GM21528 (cell line): ENCODE measurements at regions not wholly inside any gene's neighbourhood (a gene's known extent, or its start where the extent isn't known, plus 50 kb on each side); places are given as distances from the start of the nearest gene placed in this dataset.
"Not testable (repeated sequence)": the region's sequence is repeated elsewhere in the genome, so short reads cannot be mapped to it uniquely, and the experiment has no call there.

Experiments used
- ATAC-seq: cut with Tn5 transposase; IDR thresholded peaks from one replicate; pipeline ENCODE4 v1.9.1; 2021; ENCODE audit warnings: mild to moderate bottlenecking, moderate library complexity; ENCODE audit not compliant: unreplicated experiment, low FRiP score

DNA sequence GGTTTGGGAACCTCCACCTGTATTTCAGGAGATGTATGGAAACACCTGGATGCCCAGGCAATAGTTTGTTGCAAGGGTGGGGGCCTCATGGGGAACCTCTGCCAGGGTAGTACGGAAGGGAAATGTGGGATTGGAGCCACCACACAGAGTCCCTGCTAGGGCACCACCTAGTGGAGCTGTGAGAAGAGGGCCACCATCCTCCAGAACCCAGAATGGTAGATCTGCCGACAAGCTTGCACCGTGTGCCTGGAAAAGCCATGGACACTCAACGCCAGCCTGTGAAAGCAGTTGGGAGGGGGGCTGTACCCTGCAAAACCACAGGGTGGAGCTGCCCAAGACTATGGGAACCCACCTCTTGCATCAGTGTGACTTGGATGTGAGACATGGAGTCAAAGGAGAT, 407.2 kb downstream of the PSAT1 start:
- ATAC-seq: not testable (repeated sequence)

DNA sequence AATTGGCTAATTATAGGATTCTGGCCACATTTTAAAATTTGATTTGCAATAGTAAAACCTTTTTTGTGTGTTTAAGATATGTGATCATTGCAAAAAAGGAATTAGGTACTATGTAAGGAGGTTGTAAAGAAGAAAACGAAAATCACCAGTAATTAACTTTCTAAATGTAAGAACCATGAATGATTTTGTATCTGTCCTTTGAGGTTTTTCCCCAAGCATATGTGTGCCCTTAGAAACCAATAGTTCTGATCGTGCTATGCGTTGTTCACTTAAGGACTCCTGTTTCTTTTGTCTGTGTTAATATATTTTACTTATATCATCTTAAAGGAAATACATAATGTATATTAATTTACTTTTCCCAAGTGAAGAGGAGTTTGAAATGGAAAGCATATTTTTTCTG, 410.2 kb downstream of the PSAT1 start:
- peak; percentile 47 for ATAC-seq

DNA sequence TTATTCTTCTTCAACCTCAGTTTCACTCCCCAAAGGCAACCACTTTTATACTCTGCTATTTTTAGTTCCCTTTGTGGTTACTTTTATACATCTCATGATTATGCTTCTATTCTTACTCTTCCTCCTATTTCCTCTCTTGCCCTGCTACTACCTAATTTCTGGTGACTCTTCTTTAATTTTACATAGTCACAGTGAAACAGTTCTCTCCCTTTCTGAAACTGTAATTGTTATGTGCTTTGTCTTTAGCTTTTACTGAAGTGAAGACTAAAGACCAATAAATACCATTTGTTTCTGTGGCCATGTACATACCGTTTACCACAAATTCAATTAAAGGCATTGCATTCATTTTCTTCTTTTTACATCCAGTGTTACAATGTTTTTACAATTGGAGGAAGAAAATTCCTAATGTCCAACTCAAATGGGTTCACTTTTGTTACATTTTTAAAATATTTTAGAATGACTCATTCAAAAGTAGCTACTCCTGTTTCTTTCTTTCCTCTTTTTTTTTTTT, 410.6 kb downstream of the PSAT1 start:
- peak; percentile 89 for ATAC-seq

DNA sequence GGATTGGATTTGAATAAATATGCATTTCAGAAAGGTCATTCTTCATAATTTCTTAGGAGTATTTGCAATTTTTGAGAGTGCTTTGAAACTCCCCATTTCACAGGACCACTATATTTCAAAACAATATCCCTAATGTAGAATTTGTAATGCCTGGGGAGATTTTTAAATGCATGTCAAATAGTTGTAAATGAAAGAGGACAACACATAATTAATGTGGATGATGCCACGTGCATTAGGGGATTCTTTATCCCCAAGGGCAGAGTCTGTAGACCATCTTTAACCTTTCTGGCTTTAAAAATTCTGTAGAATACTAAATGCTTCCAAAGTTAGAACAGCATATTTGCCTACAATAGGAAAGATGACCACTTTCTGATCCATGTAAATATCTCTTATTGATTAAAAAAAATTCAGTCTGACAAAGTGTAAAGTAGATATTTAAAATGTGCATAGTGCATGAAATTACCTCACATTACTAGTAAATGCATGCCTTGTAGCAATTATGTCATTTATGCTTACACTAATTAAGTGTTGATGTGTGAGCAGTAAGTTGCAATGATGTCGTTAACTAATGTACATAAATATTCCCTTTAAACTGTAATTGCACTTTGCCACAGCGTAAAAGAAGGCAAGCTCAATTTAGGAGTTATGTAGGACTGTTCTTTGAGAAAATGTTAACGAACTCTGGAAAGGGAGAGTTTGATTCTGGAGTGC, 416.1 kb downstream of the PSAT1 start:
- no peak for ATAC-seq

DNA sequence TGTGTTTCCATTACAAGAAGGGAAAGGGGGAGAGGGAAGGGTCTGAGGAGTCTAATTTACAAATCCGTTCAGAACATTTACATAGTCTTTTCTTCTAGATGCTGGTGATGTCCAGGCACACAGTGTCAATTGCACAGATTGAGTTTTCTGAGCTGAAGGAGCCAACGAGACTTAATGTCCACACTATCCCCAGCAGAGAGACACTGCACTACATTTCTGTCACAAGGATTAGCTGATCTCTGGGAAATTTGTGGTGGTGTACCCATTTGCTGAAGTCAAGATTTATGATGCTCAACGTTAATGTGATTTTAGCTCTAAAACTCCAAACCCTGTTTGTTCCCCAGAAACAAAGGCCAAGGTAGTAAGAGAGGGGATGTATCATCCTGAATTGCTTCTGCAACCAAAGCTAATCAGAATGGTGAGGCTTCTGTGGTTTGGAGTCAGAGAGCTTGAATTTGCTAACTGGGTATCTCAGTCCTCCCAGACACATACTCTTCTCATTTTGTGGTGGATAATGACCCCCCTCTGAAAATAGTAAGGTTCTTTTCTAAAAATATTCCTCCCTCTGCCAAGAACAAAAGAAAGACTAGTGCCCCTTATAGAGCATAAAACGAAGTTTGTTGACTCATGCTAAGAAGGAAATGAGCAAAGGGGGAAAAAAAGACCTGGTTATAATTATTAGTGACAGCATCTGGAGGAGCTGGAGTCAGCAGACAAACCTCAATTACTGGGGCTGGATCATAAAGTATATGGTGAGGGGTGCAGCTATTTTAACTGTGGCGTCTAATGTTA, 416.9 kb downstream of the PSAT1 start:
- ATAC-seq: no peak

DNA sequence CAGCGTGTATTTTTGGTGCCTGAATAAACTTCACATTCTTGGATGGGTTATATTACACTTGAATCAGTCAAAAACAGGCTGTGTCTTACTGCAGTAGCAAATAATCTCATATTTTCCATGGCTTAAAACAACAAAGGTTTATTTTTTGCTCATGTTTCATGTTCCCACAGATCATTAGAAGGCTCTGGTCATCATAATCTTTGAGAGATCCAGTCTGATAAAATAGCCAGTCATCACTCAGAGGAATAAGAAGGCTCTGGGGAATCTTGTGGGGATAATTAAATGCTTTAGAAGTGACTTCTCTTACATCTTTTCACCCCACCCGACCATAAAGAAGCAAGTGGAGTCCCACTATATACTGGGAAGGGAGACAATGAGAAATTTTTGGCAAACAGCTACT, 417.7 kb downstream of the PSAT1 start:
- ATAC-seq: no peak

DNA sequence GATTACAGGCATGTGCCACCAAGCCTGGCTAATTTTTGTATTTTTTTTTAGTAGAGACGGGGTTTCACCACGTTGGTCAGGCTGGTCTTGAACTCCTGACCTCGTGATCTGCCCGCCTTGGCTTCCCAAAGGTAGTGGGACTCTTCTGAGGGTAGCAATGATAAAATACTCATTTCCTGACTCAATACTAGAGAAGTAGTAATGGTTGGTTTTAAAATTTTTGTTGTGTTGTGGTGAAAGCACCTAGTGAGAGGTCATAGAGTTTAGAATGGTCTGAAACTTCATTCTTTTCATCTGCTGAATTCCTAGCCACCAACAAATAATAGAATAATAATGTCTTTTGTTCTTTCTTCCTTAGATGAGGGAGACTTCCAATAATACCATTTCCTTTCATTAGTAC, 422.1 kb downstream of the PSAT1 start:
- ATAC-seq: not testable (repeated sequence)

DNA sequence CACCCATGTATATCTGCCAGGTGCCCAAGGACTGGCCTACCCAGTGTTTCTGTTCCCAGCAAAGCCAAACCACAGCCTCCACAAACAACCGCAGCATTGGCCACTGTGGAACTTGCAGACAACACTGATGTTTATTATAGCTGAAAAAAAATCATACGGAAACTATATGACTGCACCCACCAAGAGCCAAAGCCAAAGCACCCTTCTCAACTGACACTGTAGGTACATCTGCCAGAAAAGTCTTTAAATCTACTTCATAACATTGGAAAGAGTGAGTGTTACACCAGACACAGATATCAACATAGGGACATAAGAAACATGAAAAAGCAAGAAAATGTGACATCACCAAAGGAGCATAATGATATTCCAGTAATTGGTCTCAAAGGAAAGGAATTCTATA, 428.0 kb downstream of the PSAT1 start:
- no peak for ATAC-seq

DNA sequence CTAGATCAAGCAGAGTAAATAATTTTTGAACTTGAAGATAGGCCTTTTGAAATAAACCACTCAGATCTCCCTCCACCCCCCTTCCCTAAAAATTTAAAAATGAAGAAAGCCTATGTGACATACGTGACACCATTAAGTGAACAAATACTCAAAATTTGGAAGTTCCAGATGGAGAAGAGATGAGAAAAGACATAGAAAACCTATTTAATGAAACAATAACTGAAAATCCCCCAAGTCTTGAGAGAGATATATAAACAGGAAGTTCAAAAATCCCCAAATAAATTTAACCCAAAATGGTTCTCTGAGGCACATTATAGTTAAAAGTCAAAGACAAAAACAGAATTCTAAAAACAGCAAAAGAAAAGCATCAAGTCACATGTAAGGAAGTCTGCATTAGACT, 428.6 kb downstream of the PSAT1 start:
- ATAC-seq: no peak

DNA sequence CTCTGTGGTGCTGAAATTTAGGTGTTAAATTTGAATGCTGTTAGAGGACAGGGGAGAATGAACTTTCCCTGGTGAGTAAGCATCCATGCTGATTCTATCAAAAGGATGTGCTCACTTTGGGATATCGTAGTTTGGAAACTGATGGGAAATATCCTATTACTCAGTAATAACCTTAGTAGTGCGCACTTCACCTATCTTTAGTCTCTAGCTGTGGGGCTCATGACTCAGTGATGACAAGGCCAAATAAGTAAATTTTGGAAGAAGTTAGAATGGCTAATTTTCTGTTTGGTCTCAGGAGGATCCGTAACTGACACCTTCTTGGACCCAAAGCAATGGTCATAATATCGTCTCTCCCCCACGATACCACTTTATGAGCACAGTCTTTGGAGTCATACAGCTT, 448.4 kb downstream of the PSAT1 start:
- no peak for ATAC-seq

DNA sequence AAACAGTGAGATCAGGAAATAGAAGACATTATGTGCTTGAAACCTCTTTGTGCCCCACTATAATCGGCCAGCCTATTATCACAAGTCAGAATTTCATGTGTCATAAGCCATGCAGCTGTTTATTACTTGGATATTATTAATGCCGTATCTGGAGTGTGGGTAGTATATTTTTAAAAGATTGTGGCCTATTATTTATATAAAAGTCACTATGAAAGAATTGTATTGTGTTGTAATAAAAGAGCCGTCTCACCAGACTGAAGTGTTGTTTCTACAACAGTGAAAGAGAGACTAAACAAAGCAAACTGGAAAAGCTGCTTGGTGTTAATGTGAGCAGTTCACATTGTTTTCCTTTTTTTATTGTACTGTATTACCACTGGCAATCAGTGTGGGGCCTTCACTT, 449.1 kb downstream of the PSAT1 start:
- ATAC-seq: no peak

DNA sequence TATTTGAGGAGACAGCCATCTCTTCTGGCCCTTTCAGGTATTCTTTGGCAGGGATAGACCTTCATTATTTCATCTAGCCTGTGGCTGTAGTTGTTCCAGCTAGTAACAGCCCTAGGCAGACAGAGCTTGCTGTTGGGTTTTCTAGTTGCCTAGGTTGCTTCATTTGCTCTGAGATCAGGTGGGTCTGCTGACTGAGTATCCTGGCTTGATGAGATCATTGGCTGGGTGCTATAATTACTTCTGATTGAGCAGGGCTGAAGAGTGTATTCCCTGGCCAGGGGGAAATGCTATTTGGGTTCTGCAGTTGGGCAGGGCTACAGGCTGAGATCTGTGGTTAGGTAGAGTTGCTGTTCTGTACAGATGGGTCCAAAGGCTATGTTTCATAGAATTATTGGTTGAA, 456.1 kb downstream of the PSAT1 start:
- ATAC-seq: no peak

DNA sequence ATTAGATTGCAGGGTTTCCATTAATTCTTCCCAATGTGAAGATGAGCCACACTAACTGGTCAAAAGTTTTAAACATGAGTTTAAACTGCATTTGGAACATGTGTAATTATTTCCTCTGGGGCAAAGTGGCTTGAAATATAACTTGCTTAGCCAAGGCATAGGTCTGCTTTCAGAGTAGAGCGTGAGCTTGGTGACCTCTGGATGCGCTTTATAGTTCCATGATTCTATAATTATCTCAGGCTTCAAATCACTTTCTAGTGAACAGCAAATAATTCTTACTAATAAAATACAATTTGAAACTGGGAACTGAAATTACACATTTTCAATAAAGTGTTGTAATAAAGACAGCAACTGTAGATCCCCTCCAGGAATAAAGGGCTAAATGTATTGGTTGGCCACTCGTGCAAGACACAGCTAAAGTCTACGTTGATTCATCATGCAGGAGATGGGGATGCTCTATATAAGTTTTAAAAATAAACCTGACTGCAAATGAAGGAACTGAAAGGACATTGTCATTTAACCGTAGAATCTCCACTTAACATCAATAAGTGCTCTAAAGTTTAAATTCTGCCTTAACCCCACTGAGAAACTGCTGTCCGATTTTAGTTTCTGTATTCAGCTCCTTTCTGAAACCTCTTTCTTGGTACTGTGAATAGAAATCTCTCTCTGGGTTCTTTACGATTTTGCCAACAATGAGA, 460.0 kb downstream of the PSAT1 start:
- peak; percentile 58 for ATAC-seq

DNA sequence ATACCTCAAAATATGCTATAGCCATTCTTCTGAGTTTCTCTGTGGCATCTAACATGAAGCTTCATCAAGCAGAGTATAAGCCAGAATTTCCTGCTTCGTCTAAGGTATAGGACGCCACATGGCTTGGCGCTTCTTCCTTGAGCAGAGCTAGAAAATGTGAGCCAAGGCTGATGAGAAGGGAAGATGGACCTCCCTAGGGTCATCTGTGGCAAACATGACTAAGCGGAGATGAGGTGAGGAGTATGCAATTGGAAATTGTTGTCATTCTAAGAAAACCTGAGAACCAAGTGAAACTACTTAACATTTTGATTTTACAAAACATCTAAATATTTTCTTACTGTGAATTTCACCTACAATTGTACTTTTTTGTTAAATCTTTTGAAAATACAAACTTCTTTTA, 466.5 kb downstream of the PSAT1 start:
- ATAC-seq: no peak

DNA sequence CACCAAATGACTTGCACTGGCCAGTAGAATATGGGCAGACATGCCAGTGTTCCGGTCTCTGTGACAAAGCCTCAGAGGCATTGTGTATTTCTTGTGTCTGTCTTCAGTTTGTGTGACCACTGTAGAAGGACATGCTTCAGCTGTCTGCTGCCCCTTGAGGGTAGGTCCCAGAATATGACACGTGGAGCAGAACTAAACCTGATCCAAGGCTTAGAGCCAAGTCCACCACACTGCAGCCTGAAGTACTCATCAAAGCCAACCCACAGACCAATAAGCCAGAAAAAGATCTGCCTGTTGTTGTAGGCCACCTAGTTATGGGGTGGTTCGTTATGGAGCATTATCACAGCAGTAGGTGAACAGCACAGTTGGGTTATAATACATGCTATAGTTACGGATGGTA, 468.9 kb downstream of the PSAT1 start:
- ATAC-seq: no peak

DNA sequence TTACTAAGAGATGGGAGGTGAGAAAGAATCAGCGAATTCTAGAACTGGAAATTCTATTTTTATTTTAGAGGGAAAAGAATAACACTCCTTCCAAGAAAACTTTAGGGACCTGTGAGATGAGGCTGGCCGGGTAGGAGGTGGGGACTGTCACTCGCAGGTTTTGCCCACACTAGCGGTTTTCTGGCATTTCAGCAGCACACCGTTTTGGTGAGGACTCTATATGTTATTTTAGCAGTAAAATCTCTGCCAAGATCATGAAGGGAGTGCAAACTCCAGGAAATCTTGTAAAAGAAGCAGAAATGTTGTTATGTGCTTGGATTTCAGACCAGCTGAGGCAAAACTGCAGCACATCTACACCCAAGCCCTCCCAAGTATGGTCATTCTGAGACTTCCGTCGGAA, 470.6 kb downstream of the PSAT1 start:
- ATAC-seq: no peak

DNA sequence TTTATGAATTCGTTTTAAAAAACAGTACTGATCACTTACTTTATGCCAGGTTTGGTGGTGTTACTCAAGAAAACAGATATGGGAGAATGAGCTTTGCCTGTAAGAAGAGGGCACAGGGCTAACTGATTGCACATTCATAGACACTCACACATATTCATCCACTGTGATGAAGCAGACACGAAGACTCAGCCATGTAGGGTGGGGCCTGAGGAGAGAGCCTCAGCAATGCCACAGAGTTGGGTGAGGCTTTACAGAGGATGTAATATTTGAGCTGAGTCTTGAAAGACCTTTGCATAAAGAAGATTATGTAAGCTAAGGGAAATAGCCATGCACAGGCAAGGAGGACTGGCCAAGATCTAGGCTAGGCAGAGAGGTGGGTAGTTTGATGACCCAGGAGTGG, 472.8 kb downstream of the PSAT1 start:
- no peak for ATAC-seq

DNA sequence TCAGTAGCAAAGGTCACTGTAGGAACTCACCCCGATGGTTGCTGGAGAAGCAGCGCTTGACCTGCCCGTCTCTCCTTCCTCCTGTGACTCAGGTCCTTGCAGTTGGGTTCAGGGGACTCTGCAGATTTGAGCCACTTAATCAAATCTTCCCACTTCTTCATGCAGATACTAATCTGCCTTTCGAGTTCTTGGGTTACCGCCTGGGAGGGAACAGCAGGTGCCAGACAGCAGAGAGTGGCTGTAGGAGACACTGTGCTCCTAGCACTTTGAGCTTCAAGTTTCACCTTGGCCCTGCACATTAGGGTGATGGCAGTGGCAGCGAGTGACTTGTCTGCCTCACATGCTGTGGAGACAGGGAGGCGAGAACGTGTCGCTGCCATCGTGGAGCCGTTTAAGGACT, 478.3 kb downstream of the PSAT1 start:
- ATAC-seq: no peak

DNA sequence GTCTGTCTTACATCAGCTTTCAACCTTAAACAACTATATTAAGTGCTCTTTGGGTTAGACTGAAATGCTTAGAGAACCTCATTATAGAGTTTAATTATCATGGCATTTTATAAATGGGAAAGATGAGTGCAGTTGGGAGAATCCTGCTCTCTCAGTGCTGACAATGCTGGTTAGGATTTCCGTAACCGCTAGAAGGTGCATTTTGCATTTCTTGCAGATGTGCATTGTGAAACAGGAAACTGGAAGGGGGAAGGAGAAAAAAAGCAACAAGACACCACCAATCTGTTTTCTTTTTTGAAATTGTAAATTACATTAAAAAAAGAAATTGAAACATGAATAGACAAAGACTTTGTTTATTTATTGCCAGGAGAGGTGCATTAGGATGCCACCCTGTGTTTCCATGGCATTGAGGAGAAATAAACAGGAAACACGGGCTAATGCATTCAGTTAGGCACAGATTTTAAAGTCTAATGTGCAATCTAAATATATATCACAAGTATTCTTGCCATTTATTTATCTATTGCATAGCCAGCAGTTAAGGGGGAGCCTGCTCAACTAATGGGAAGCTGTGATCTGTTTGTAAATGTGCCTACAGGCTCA, 478.9 kb downstream of the PSAT1 start:
- ATAC-seq: no peak

DNA sequence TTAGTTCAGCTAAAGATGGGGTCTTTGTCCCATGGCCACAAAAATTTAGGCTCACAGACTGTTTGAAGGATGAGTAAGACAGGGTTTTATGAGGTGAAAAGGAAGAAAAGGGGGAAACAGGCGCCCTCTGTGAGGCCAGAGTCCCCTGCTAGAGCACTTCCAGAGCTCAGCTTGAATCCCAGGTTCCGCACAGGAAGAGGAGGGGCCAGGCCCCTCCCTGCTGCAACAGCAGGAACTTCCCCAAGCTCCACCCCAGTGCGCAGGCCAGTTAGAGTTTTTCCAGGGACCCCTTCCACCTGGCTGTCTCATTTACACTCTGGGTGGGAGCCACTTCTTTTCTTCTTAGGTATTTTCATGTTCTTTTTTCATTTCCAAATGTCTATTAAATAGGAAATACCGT, 480.8 kb downstream of the PSAT1 start:
- ATAC-seq: no peak

DNA sequence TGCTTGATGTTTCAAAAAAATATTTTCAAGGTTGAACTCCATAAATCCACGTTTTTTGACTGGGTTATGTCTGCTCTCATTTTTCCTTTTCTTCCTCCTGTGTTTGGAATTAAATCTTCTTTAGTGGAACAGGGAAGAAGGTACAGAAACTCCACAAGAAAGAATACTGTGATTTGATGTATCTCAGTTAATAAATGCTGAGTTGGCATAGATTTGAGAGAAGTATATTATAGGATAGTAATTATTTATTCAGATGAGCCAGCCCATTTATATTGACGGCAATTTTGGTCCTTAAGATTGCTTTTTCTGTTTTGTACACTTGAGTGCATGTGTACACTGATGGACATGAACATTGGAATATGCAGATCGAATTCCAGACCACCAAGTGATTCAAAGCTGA, 481.4 kb downstream of the PSAT1 start:
- ATAC-seq: no peak
